ENCODE measurements at regions not wholly inside any gene's neighbourhood (a gene's known extent, or its start where the extent isn't known, plus 50 kb on each side); places are given as distances from the start of the nearest gene placed in this dataset.

DNA sequence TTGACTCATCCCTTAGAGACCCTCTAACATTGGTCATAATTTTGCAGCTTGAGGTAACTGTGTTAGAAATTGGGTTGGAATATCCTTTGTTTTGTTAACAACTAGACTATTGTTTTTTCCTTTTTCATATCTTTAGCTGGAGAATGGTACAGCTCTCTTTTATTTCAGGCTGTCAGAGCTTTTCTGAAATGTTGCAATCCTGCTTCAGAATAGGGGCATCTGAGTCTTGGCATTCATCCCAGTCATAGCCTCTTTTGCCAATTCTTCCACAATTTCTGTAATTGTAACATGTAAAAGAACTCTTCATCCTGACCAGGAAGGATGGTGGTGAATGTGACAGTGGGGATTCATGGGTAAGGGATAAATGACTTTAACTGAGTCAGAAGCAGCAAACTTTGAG, 128.7 kb downstream of the FHIP1A start:
- in situ Hi-C loops (cut with HindIII; ENCODE audit: extremely low pct_ligation_motif_present, low pct_unique_long_range_greater_than_20kb) = no loop called here
- ChIA-PET CTCF (ENCODE audit: low intra/inter-chr PET ratio, low total read pairs) (no interaction called here), POLR2A (no interaction called here)
- intact Hi-C loops (cut with micrococcal nuclease; ENCODE audit: unreplicated experiment) = no loop called here
- Histone ChIP-seq H3K9me3 (ENCODE audit: low read length) (no peaks in the 10 kb centered on the region), H4K20me1 (ENCODE audit: insufficient read depth, low read length) (no peaks in the 10 kb centered on the region), H3K9ac (ENCODE audit: insufficient read depth, low read depth, low read length) (no peak overlapping the region), H2AFZ (ENCODE audit: low read length) (no peak overlapping the region), H3K79me2 (ENCODE audit: insufficient read depth, low read length) (no peaks in the 10 kb centered on the region), H3K27me3 (ENCODE audit: control insufficient read depth in 1 of 2, insufficient read depth in 2 of 2, low read length in 2 of 2) (no peaks in the 10 kb centered on the region), H3K27ac (ENCODE audit: extremely low read length, insufficient read depth, low read length) (no peak overlapping the region), H3K4me1 (ENCODE audit: insufficient read depth, low read length) (no peaks in the 10 kb centered on the region), H3K4me2 (ENCODE audit: low read depth, low read length) (no peak overlapping the region), H3K4me3 (replicated peaks in 1 of 3; ENCODE audit: insufficient read depth in 1 of 3, low read depth in 2 of 3, low read length in 3 of 3) (no peak overlapping the region), H3K36me3 (replicated peaks in 1 of 2; ENCODE audit: control insufficient read depth in 1 of 2, insufficient read depth in 2 of 2, low read length in 2 of 2) (no peaks in the 10 kb centered on the region)
- no peak for FAIRE-seq
- no TSS peak for BruUV-seq (replicated peaks)
- ATAC-seq = no peak
- DNase-seq (ENCODE audit: low spot score) = no peak
- TF ChIP-seq ZNF878 (CRISPR knock-in tag; IDR thresholded peaks at IDR 0.05) (no peak), ETV6 (CRISPR knock-in tag; conservative IDR thresholded peaks at IDR 0.05) (no peak), MBNL3 (CRISPR knock-in tag; conservative IDR thresholded peaks at IDR 0.05) (no peak), TRIM24 (CRISPR knock-in tag; IDR thresholded peaks at IDR 0.05) (no peak), ZC3H4 (CRISPR knock-in tag; IDR thresholded peaks at IDR 0.05; ENCODE audit: borderline replicate concordance) (no peak), AGO1 (IDR thresholded peaks at IDR 0.05; ENCODE audit: low read depth, low read length, poor library complexity, severe bottlenecking) (no peak), POLR2A (IDR thresholded peaks at IDR 0.05; ENCODE audit: insufficient read depth in 1 of 2, low read depth in 2 of 2, low read length in 2 of 2) (no peak), MEIS2 (CRISPR knock-in tag; IDR thresholded peaks at IDR 0.05) (no peak)
- TF ChIP-seq, protein P1, sequence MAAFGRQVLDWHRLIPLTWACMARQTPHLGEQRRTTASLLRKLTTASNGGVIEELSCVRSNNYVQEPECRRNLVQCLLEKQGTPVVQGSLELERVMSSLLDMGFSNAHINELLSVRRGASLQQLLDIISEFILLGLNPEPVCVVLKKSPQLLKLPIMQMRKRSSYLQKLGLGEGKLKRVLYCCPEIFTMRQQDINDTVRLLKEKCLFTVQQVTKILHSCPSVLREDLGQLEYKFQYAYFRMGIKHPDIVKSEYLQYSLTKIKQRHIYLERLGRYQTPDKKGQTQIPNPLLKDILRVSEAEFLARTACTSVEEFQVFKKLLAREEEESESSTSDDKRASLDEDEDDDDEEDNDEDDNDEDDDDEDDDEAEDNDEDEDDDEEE (CRISPR knock-in tag; IDR thresholded peaks at IDR 0.05) = no peak
- TF ChIP-seq, protein P2, sequence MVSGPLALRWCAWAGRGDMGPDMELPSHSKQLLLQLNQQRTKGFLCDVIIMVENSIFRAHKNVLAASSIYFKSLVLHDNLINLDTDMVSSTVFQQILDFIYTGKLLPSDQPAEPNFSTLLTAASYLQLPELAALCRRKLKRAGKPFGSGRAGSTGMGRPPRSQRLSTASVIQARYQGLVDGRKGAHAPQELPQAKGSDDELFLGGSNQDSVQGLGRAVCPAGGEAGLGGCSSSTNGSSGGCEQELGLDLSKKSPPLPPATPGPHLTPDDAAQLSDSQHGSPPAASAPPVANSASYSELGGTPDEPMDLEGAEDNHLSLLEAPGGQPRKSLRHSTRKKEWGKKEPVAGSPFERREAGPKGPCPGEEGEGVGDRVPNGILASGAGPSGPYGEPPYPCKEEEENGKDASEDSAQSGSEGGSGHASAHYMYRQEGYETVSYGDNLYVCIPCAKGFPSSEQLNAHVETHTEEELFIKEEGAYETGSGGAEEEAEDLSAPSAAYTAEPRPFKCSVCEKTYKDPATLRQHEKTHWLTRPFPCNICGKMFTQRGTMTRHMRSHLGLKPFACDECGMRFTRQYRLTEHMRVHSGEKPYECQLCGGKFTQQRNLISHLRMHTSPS (CRISPR knock-in tag; IDR thresholded peaks at IDR 0.05; ENCODE audit: low read depth) = no peak
- TF ChIP-seq, protein P3, sequence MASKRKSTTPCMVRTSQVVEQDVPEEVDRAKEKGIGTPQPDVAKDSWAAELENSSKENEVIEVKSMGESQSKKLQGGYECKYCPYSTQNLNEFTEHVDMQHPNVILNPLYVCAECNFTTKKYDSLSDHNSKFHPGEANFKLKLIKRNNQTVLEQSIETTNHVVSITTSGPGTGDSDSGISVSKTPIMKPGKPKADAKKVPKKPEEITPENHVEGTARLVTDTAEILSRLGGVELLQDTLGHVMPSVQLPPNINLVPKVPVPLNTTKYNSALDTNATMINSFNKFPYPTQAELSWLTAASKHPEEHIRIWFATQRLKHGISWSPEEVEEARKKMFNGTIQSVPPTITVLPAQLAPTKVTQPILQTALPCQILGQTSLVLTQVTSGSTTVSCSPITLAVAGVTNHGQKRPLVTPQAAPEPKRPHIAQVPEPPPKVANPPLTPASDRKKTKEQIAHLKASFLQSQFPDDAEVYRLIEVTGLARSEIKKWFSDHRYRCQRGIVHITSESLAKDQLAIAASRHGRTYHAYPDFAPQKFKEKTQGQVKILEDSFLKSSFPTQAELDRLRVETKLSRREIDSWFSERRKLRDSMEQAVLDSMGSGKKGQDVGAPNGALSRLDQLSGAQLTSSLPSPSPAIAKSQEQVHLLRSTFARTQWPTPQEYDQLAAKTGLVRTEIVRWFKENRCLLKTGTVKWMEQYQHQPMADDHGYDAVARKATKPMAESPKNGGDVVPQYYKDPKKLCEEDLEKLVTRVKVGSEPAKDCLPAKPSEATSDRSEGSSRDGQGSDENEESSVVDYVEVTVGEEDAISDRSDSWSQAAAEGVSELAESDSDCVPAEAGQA (IDR thresholded peaks at IDR 0.05; ENCODE audit: low read depth) = no peak
- TF ChIP-seq, protein P3 (CRISPR knock-in tag; IDR thresholded peaks at IDR 0.05; ENCODE audit: borderline replicate concordance) = no peak
- TF ChIP-seq, protein P4, sequence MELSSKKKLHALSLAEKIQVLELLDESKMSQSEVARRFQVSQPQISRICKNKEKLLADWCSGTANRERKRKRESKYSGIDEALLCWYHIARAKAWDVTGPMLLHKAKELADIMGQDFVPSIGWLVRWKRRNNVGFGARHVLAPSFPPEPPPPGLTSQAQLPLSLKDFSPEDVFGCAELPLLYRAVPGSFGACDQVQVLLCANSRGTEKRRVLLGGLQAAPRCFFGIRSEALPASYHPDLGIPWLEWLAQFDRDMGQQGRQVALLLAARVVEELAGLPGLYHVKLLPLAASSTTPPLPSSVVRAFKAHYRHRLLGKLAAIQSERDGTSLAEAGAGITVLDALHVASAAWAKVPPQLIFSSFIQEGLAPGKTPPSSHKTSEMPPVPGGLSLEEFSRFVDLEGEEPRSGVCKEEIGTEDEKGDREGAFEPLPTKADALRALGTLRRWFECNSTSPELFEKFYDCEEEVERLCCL (CRISPR knock-in tag; IDR thresholded peaks at IDR 0.05; ENCODE audit: borderline replicate concordance) = no peak
- TF ChIP-seq, protein P5, sequence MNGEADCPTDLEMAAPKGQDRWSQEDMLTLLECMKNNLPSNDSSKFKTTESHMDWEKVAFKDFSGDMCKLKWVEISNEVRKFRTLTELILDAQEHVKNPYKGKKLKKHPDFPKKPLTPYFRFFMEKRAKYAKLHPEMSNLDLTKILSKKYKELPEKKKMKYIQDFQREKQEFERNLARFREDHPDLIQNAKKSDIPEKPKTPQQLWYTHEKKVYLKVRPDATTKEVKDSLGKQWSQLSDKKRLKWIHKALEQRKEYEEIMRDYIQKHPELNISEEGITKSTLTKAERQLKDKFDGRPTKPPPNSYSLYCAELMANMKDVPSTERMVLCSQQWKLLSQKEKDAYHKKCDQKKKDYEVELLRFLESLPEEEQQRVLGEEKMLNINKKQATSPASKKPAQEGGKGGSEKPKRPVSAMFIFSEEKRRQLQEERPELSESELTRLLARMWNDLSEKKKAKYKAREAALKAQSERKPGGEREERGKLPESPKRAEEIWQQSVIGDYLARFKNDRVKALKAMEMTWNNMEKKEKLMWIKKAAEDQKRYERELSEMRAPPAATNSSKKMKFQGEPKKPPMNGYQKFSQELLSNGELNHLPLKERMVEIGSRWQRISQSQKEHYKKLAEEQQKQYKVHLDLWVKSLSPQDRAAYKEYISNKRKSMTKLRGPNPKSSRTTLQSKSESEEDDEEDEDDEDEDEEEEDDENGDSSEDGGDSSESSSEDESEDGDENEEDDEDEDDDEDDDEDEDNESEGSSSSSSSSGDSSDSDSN (CRISPR knock-in tag; IDR thresholded peaks at IDR 0.05) = no peak
